HL-60/S4 treated with retinoic acid at 250 ng/mL for 4 days and 3 days (cell line): ENCODE measurements at regions not wholly inside any gene's neighbourhood (a gene's known extent, or its start where the extent isn't known, plus 50 kb on each side); places are given as distances from the start of the nearest gene placed in this dataset.

Experiments used
- in situ Hi-C: fragments of 300-500 bp; cut with MboI; formaldehyde crosslinking; loops from 2 replicates; pipeline ENCODE4 v1.7.0; 2022; ENCODE audit warnings: low sequenced_read_pairs

GRCh38 chr15:70358011-70358819 lies 260.5 kb upstream of the TLE3 start:
- in situ Hi-C loops: no loop called here

- in situ Hi-C loops: no loop called here
Measured at GRCh38 chr15:70357453-70357852, 259.7 kb upstream of the TLE3 start.

- in situ Hi-C loops: no loop called here
Measured at GRCh38 chr15:70356919-70357318, 259.2 kb upstream of the TLE3 start.

- in situ Hi-C loops: no loop called here
Measured at GRCh38 chr15:70356062-70356860, 258.5 kb upstream of the TLE3 start.

GRCh38 chr15:70355275-70355795 lies 257.6 kb upstream of the TLE3 start:
- in situ Hi-C loops: no loop called here

GRCh38 chr15:70354346-70354905 lies 256.7 kb upstream of the TLE3 start:
- in situ Hi-C loops: no loop called here

- in situ Hi-C loops: no loop called here
Measured at GRCh38 chr15:70353606-70354345, 256.1 kb upstream of the TLE3 start.

DNA sequence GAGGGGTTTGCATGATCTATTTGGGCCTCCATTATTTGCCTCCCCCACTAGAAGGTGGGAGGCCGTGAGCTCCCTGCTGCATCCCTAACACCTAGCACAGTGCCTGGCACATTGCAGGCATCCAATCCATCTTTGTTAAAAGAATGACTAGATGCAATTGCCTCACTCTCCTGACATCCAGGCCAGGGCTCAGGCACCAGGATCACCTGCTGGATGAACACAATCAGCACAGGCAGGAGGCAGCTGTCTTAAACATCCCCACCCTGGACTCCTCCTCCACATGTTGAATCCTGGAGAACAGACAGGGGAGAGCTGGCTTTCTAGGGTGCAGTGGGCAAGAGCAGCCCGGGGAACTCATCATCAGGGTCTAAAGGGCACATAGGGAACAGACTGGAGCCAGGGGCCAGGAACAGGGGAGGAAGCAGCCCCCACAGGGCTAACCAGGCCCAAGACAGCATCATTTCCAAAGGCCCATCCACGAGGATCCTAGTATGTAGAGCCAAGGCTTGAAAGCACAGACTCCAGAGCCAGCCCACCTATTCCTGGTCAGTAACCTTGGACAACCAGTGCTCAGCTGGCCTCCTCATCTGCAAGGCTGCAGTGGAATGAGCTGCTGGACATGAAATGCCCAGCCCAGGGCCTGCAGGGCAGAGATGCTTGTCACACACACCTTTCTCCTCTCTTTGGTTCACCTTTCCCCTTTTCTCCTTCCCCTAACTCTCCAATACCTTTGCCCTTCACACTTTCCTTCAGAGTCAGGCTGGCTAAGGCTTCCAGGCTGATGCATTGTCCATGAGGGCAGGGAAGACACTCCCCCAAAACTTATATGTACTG lies 254.4 kb upstream of the TLE3 start:
- in situ Hi-C loops: no loop called here

- in situ Hi-C loops: no loop called here
Measured at GRCh38 chr15:70351391-70351790, 253.7 kb upstream of the TLE3 start.

GRCh38 chr15:70348581-70349344 lies 251.0 kb upstream of the TLE3 start:
- in situ Hi-C loops: no loop called here

GRCh38 chr15:70348226-70348543 lies 250.5 kb upstream of the TLE3 start:
- in situ Hi-C loops: no loop called here

- in situ Hi-C loops: no loop called here
Measured at GRCh38 chr15:70347321-70348225, 249.9 kb upstream of the TLE3 start.

GRCh38 chr15:70345251-70346019 lies 247.7 kb upstream of the TLE3 start:
- in situ Hi-C loops: no loop called here

DNA sequence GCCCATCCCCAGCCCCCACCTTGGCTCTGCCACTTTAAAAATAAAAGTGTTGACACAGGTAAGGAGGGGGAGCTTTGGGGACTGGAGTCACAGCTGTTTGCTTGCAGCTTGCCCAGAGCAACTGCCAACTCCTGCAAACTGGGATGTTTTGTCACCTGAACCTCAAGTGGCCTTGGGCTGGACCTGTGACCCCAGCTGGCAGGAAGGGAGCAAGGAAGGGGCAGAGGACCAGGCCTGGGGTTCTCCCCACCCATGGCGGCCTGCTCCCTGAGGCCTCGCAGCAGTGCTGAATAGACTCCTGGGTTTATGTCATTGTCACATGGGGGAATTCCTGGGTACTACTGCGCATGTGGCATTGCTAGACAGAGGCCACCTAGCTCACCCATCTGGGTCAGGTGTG lies 246.9 kb upstream of the TLE3 start:
- in situ Hi-C loops: no loop called here

DNA sequence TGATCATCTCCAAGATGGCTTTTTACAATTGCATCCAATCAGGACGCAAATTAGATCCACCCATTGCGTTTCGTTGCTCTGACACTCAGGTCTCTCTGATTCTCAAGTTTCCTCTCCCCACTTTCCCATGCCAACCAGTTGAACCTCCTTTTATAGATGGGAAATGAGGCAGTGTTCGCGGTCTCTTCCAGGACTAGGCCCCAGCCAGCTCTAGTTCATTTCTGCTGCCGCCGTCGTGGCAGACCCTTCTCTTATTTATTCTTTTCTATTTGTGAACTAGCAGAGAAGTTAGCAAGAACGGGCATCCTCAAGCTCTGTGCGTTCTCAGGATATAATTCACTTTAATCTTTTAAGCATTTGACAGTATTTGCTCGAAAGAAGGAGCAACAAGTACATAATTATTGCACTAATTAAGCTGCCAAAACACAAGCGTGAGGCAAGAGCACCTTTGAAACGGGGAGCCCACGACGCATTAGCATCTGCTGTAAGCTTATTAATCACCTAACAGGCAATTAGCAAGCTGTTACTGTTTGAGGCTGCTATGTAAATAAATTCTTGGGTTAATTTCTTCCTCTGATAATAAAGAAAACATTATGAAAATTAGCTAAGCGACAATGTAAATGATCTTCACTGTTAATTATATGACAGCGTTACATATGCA lies 246.4 kb upstream of the TLE3 start:
- in situ Hi-C loops: no loop called here

DNA sequence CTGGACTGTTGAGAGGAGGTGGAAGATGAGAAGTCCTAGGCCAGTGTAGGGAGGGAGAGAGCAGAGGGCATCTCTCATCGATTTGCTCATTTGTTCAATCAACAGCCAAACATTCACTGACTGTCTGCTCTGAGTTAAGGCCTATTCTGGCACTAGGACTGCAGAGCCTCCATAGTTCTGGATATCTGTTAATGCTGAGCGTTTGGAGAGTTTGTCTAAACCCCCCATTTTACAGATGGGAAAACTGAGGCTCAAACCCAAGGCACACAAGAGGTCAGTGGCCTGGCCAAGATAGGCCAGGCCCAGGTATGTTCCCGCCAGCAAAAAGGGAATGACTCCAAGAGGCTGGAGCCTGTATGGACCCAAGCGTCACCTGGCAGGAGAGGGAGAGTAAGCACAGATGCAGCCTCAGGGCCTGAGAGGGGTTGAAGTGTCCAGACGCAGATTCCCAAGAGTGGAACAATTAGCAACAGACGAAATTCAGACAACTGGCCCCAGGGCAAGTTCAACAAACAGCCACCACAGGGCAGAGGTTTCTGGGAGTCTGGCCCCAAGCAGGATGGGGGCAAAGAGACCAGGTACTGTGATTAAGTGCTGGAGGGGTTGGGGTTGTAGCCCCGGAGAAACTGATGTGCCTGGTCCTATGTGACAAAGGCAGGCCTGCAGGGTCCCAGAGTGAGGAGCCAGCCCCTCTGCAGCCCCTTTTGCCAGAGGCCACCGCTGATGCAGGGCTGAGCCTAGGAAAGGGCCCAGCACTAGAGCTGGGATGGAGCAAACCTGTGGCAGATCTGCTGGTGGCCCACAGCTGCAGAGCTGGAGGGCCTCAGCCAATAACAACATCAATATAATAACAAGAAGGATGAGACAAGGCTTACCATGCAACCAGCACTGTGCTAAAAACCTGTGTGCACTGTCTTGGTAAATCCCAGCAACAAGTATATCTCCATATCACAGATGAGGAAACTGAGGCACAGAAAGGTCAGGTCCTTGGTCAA lies 245.1 kb upstream of the TLE3 start:
- in situ Hi-C loops: no loop called here
